Colonic mucosa (tissue), 4 donors: ENCODE measurements at regions not wholly inside any gene's neighbourhood (a gene's known extent, or its start where the extent isn't known, plus 50 kb on each side); places are given as distances from the start of the nearest gene placed in this dataset.

Source experiments
- DNase-seq: peaks from one replicate; pipeline ENCODE4 v3.0.0-alpha.2; 2020
- H3K27ac ChIP-seq: fragments of 200-600 bp; one replicate; pipeline ENCODE4 v1.8.0; 2021
- H3K27me3 ChIP-seq: fragments of 200-600 bp; one replicate; pipeline ENCODE4 v1.8.0; 2021
- H3K36me3 ChIP-seq: fragments of 200-600 bp; one replicate; pipeline ENCODE4 v1.8.0; 2021
- H3K4me1 ChIP-seq: fragments of 200-600 bp; one replicate; pipeline ENCODE4 v1.8.0; 2021; ENCODE audit warnings: mild to moderate bottlenecking
- H3K4me3 ChIP-seq: fragments of 200-600 bp; one replicate; pipeline ENCODE4 v1.8.0; 2021
- H3K9ac ChIP-seq, 2 donors: one replicate each; pipeline ENCODE4 v1.7.0; 2013; ENCODE audit warnings: control low read depth in 2 of 2, low read depth in 2 of 2, low read length in 2 of 2
- H3K9me3 ChIP-seq: fragments of 200-600 bp; one replicate; pipeline ENCODE4 v1.8.0; 2021
- intact Hi-C: fragments of 100-400 bp; cut with DNase I; formaldehyde crosslinking; loops from one replicate; pipeline ENCODE4 v1.14.1; 2022
- TF ChIP-seq, protein P1 (sequence below): fragments of 200-600 bp; IDR thresholded peaks from one replicate; pipeline ENCODE4 v1.8.0; 2022; ENCODE audit warnings: antibody characterized with exemption, mild to moderate bottlenecking
- donor health status: healthy.
- donor health status: DM: no; HTN: no; CAD: no.
- donor health status: DM: no; HTN: no; CAD: no.

DNA sequence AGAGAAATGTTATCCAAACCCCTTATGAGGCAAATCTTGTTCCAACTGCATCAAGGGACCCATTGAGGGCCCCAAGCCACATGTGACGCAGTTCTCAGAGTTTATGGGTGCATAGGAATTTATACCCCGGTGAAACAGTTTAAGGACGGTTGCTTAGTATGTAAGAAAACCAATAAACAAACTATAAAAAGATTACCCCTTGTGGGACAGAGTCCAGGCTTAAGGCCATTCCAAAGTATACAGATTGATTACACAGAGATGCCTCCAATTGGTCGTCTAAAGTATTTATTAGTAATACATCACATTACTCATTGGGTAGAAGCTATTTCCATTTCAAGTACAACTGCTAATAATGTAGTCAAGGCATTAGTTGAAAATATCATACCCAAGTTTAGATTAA, 885.0 kb upstream of the MDGA2 start:
- no peaks in the 10 kb centered on the region for H3K9me3 ChIP-seq
- H3K9ac ChIP-seq: no peak overlapping the region
- no peak for DNase-seq
- H3K4me1 ChIP-seq: no peaks in the 10 kb centered on the region
- intact Hi-C loops: no loop called here
- no peak overlapping the region for H3K4me3 ChIP-seq
- TF ChIP-seq, protein P1, sequence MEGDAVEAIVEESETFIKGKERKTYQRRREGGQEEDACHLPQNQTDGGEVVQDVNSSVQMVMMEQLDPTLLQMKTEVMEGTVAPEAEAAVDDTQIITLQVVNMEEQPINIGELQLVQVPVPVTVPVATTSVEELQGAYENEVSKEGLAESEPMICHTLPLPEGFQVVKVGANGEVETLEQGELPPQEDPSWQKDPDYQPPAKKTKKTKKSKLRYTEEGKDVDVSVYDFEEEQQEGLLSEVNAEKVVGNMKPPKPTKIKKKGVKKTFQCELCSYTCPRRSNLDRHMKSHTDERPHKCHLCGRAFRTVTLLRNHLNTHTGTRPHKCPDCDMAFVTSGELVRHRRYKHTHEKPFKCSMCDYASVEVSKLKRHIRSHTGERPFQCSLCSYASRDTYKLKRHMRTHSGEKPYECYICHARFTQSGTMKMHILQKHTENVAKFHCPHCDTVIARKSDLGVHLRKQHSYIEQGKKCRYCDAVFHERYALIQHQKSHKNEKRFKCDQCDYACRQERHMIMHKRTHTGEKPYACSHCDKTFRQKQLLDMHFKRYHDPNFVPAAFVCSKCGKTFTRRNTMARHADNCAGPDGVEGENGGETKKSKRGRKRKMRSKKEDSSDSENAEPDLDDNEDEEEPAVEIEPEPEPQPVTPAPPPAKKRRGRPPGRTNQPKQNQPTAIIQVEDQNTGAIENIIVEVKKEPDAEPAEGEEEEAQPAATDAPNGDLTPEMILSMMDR: no peak
- no peaks in the 10 kb centered on the region for H3K36me3 ChIP-seq
- H3K27me3 ChIP-seq: no peaks in the 10 kb centered on the region
- no peak overlapping the region for H3K27ac ChIP-seq

DNA sequence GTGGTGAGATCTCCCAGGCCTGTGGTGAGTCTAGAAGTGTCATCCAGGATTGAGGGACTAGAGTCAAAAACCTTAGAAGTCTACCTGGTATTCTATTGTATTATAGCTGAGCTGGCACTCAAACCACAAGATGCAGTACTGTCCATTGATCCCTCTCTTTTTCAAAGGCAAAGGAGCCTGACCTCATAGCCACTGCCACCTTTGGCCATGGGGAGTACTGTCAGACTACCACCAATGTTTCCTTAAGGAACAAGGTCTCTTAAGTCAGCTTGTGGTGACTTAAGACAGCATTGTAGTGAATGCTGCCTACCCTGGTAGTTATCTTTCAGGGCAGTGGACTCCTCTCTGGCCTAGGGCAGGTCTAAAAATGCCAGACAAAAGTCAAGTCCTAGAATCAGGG, 878.0 kb upstream of the MDGA2 start:
- Histone ChIP-seq H3K27ac (no peak overlapping the region), H3K4me3 (no peak overlapping the region), H3K27me3 (no peaks in the 10 kb centered on the region), H3K9ac (no peak overlapping the region), H3K9me3 (no peaks in the 10 kb centered on the region), H3K4me1 (no peaks in the 10 kb centered on the region), H3K36me3 (no peaks in the 10 kb centered on the region)
- intact Hi-C loops: no loop called here
- no peak for DNase-seq
- TF ChIP-seq, protein P1: no peak

DNA sequence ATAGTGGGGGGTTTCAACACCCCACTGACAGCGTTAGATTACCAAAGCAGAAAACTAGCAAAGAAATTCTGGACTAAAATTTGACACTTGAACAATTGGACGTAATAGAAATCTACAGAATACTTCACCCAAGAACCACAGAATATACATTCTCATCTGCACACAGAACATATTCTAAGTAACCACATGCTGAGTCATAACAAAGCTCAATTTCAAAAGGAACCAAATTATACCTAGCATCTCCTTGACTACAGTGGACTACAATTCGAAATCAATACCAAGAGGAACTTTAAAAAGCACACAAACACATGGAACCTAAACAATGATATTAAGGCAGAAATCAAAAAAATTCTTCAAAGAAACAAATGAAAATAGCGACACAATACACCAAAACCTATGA, 871.6 kb upstream of the MDGA2 start:
- Histone ChIP-seq H3K27me3 (no peaks in the 10 kb centered on the region), H3K27ac (no peak overlapping the region), H3K9ac (no peak overlapping the region), H3K4me3 (no peak overlapping the region), H3K4me1 (no peaks in the 10 kb centered on the region), H3K36me3 (no peaks in the 10 kb centered on the region), H3K9me3 (no peaks in the 10 kb centered on the region)
- TF ChIP-seq, protein P1: no peak
- intact Hi-C loops: no loop called here
- no peak for DNase-seq

DNA sequence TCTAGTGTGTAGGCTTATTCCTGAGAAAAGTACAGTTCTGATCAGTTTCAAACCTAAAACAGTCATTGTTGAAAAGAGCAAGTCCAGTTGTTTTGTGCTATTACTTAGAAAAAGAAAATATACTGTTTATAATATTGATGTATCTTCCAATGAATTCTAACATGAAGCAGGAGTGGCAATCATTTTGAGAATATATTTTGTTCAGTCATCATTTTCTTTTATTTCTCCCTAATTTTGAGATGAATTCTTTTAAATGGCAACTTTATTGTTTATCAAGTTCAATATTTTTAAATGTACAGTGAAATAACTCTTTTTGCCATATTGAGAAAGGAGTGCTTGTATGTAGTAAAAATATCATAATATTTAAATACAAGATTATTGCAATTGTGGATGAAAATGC, 862.2 kb upstream of the MDGA2 start:
- no peaks in the 10 kb centered on the region for H3K4me1 ChIP-seq
- H3K27me3 ChIP-seq: no peaks in the 10 kb centered on the region
- no peak overlapping the region for H3K9ac ChIP-seq
- no peak overlapping the region for H3K27ac ChIP-seq
- no peaks in the 10 kb centered on the region for H3K9me3 ChIP-seq
- H3K36me3 ChIP-seq: no peaks in the 10 kb centered on the region
- TF ChIP-seq, protein P1: no peak
- no peak overlapping the region for H3K4me3 ChIP-seq
- DNase-seq: no peak
- intact Hi-C loops: no loop called here

DNA sequence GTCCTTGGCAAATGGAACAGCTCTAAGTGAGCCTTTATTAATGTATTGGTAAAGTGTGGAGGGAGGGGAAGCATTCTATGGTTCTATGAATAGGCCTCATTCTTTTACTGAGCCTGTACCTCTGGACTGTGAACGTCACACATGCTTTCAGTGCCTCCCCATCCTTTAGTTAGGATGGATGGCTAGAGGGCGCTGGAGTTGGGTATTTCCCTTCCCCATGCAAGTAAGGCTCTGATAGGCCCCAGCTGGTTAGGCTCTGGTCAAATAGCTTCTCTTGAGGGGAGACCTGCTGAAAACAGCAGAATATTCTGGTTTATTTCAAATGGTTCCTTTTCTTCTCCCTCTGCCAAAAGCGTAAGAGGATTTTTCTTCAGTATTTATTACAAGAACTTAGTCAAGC, 860.9 kb upstream of the MDGA2 start:
- Histone ChIP-seq H3K9ac (no peak overlapping the region), H3K9me3 (no peaks in the 10 kb centered on the region), H3K36me3 (no peaks in the 10 kb centered on the region), H3K4me3 (no peak overlapping the region), H3K4me1 (no peaks in the 10 kb centered on the region), H3K27me3 (no peaks in the 10 kb centered on the region), H3K27ac (no peak overlapping the region)
- no peak for DNase-seq
- intact Hi-C loops: no loop called here
- TF ChIP-seq, protein P1: no peak

DNA sequence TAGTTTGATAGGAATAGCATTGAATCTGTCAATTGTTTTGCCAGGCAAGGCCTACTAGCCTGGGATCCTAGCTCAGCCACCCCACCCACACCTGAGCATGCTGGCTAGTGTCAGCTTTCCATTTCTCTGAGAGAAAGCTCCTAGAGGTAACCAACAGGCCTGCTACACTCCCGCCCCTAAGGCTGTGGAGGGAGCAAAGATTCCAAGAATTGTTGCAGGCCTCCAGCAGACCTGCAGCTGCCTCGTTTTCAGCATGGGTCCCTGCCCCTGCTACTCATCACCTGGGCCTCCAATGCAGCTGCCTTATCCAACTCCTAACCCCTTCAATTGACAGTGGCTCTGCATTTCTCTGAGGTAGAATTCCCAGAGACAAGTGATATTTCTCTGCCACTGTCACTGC, 852.4 kb upstream of the MDGA2 start:
- DNase-seq: no peak
- no peaks in the 10 kb centered on the region for H3K4me1 ChIP-seq
- no peak overlapping the region for H3K4me3 ChIP-seq
- H3K27ac ChIP-seq: no peak overlapping the region
- H3K36me3 ChIP-seq: no peaks in the 10 kb centered on the region
- intact Hi-C loops: no loop called here
- no peak overlapping the region for H3K9ac ChIP-seq
- TF ChIP-seq, protein P1: no peak
- no peaks in the 10 kb centered on the region for H3K27me3 ChIP-seq
- no peaks in the 10 kb centered on the region for H3K9me3 ChIP-seq
